H9 (cell line): ENCODE measurements at regions not wholly inside any gene's neighbourhood (a gene's known extent, or its start where the extent isn't known, plus 50 kb on each side); places are given as distances from the start of the nearest gene placed in this dataset.

Experiments used
- DNase-seq: peaks from one replicate; pipeline ENCODE4 v3.0.0-alpha.2; 2017
- H2AFZ ChIP-seq: one replicate; pipeline ENCODE4 v1.6.1; 2013; ENCODE audit warnings: mild to moderate bottlenecking, low read length, control low read depth, moderate library complexity
- H2AK5ac ChIP-seq: 2 replicates; pipeline ENCODE4 v1.6.1; 2013; ENCODE audit warnings: low read length, control low read depth, mixed read lengths; ENCODE audit not compliant: insufficient read length
- H2BK120ac ChIP-seq: one replicate; pipeline ENCODE4 v1.6.1; 2013; ENCODE audit warnings: low read depth, mild to moderate bottlenecking, low read length, control low read depth, inconsistent platforms; ENCODE audit not compliant: poor library complexity, severe bottlenecking
- H2BK12ac ChIP-seq: 2 replicates; pipeline ENCODE4 v1.6.1; 2013; ENCODE audit warnings: low read length, control low read depth, mixed read lengths, low read depth; ENCODE audit not compliant: insufficient read length
- H2BK15ac ChIP-seq: 2 replicates; pipeline ENCODE4 v1.6.1; 2013; ENCODE audit warnings: low read depth, low read length, control low read depth
- H2BK20ac ChIP-seq: one replicate; pipeline ENCODE4 v1.6.1; 2013; ENCODE audit warnings: low read depth, mild to moderate bottlenecking, low read length, control low read depth, inconsistent platforms; ENCODE audit not compliant: poor library complexity, severe bottlenecking
- H2BK5ac ChIP-seq: 2 replicates; pipeline ENCODE4 v1.6.1; 2013; ENCODE audit warnings: low read length, control low read depth, mixed read lengths; ENCODE audit not compliant: insufficient read length
- H3K14ac ChIP-seq: 2 replicates; pipeline ENCODE4 v1.6.1; 2013; ENCODE audit warnings: low read length, control low read depth; ENCODE audit not compliant: insufficient read depth
- H3K18ac ChIP-seq: 2 replicates; pipeline ENCODE4 v1.6.1; 2013; ENCODE audit warnings: low read depth, mild to moderate bottlenecking, mixed read lengths, low read length, control low read depth; ENCODE audit not compliant: insufficient read length
- H3K23ac ChIP-seq: 2 replicates; pipeline ENCODE4 v1.6.1; 2013; ENCODE audit warnings: low read length, control low read depth, mixed read lengths, low read depth; ENCODE audit not compliant: insufficient read length
- H3K23me2 ChIP-seq: 2 replicates; pipeline ENCODE4 v1.6.1; 2013; ENCODE audit warnings: low read depth, mild to moderate bottlenecking, mixed read lengths, low read length, control low read depth; ENCODE audit not compliant: insufficient read length, poor library complexity, severe bottlenecking
- H3K27ac ChIP-seq: 2 replicates; pipeline ENCODE4 v1.5.1; 2013; ENCODE audit warnings: low read length, control low read depth, mixed read lengths, low read depth; ENCODE audit not compliant: insufficient read length
- H3K27me3 ChIP-seq: 2 replicates; pipeline ENCODE4 v1.6.1; 2013; ENCODE audit warnings: low read length, control low read depth, inconsistent platforms; ENCODE audit not compliant: insufficient read depth
- H3K4ac ChIP-seq: 2 replicates; pipeline ENCODE4 v1.6.1; 2013; ENCODE audit warnings: low read depth, mild to moderate bottlenecking, control low read depth, inconsistent platforms, low read length, moderate library complexity
- H3K4me1 ChIP-seq: 2 replicates; pipeline ENCODE4 v1.6.1; 2013; ENCODE audit warnings: low read length, control low read depth, inconsistent platforms; ENCODE audit not compliant: insufficient read depth
- H3K4me2 ChIP-seq: 2 replicates; pipeline ENCODE4 v1.6.1; 2013; ENCODE audit warnings: low read length, control low read depth, mixed read lengths; ENCODE audit not compliant: insufficient read length, insufficient read depth
- H3K56ac ChIP-seq: 2 replicates; pipeline ENCODE4 v1.6.1; 2013; ENCODE audit warnings: low read depth, mild to moderate bottlenecking, mixed read lengths, low read length, control low read depth; ENCODE audit not compliant: insufficient read length
- H3K79me1 ChIP-seq: 2 replicates; pipeline ENCODE4 v1.6.1; 2013; ENCODE audit warnings: low read depth, mild to moderate bottlenecking, moderate library complexity, low read length, control low read depth, inconsistent platforms; ENCODE audit not compliant: insufficient read depth, poor library complexity, severe bottlenecking
- H3K79me2 ChIP-seq: 2 replicates; pipeline ENCODE4 v1.6.1; 2013; ENCODE audit warnings: low read length, control low read depth, inconsistent platforms; ENCODE audit not compliant: insufficient read depth
- H3K9ac ChIP-seq: 2 replicates; pipeline ENCODE4 v1.6.1; 2013; ENCODE audit warnings: low read length, control low read depth, mixed read lengths; ENCODE audit not compliant: insufficient read length; ENCODE audit errors: extremely low read depth
- H3K9me3 ChIP-seq: one replicate; pipeline ENCODE4 v1.6.1; 2013; ENCODE audit warnings: low read depth, low read length, inconsistent platforms; ENCODE audit not compliant: control insufficient read depth
- H3T11ph ChIP-seq: one replicate; pipeline ENCODE4 v1.6.1; 2013; ENCODE audit warnings: mild to moderate bottlenecking, low read length, control low read depth, inconsistent platforms
- H4K20me1 ChIP-seq: one replicate; pipeline ENCODE4 v1.6.1; 2013; ENCODE audit not compliant: control insufficient read depth, insufficient read length, insufficient read depth
- H4K5ac ChIP-seq: 2 replicates; pipeline ENCODE4 v1.6.1; 2013; ENCODE audit warnings: low read depth, mild to moderate bottlenecking, mixed read lengths, low read length, control low read depth; ENCODE audit not compliant: insufficient read length
- H4K8ac ChIP-seq: replicated peaks from 2 replicates; pipeline ENCODE4 v1.6.1; 2013; ENCODE audit warnings: low read length, control low read depth, mixed read lengths, low read depth; ENCODE audit not compliant: insufficient read length
- H4K91ac ChIP-seq: 2 replicates; pipeline ENCODE4 v1.6.1; 2013; ENCODE audit warnings: low read depth, mild to moderate bottlenecking, moderate library complexity, mixed read lengths, low read length, control low read depth; ENCODE audit not compliant: insufficient read length
- H3K27ac Mint-ChIP-seq, 3 experiments: 2 replicates in 2 of 3; 3 replicates in 1 of 3; pipeline ENCODE4 v1.8.0; 2020 to 2021; ENCODE audit warnings: mixed read lengths in 3 of 3, mild to moderate bottlenecking in 1 of 3, moderate library complexity in 1 of 3
- H3K27me3 Mint-ChIP-seq: 2 replicates; pipeline ENCODE4 v1.8.0; 2021; ENCODE audit warnings: low read depth, mild to moderate bottlenecking, moderate library complexity, mixed read lengths
- H3K36me3 Mint-ChIP-seq, 3 experiments: 2 replicates in 2 of 3; 3 replicates in 1 of 3; pipeline ENCODE4 v1.8.0; 2020 to 2021; ENCODE audit warnings: low read depth in 3 of 3, mixed read lengths in 3 of 3; ENCODE audit not compliant: insufficient read depth in 1 of 3
- H3K4me1 Mint-ChIP-seq, 2 experiments: 2 replicates each; pipeline ENCODE4 v1.8.0; 2020; ENCODE audit warnings: mixed read lengths in 2 of 2
- H3K4me3 Mint-ChIP-seq, 2 experiments: 2 replicates in 1 of 2; 3 replicates in 1 of 2; pipeline ENCODE4 v1.8.0; 2020 to 2021; ENCODE audit warnings: mild to moderate bottlenecking in 2 of 2, mixed read lengths in 2 of 2, moderate library complexity in 1 of 2
- H3K9me3 Mint-ChIP-seq, 2 experiments: 2 replicates in 1 of 2; 3 replicates in 1 of 2; pipeline ENCODE4 v1.8.0; 2020; ENCODE audit warnings: mild to moderate bottlenecking in 2 of 2, mixed read lengths in 2 of 2, moderate library complexity in 1 of 2
- CTCF ChIP-seq: fragments of 200-600 bp; sonication (generic); conservative IDR thresholded peaks from 3 replicates; pipeline ENCODE4 v1.8.0; 2021; ENCODE audit warnings: antibody characterized with exemption, mild to moderate bottlenecking
- WGBS: extraction: QIAGEN DNeasy Blood & Tissue Kit; methylation state at CpG from one replicate; pipeline ENCODE4 v1.1.7; 2013; ENCODE audit warnings: missing lambda C conversion rate, low lambda C conversion rate, mixed read lengths; ENCODE audit not compliant: insufficient read length; ENCODE audit errors: extremely low coverage; 5-methylcytosine and 5-hydroxymethylcytosine counted together

DNA sequence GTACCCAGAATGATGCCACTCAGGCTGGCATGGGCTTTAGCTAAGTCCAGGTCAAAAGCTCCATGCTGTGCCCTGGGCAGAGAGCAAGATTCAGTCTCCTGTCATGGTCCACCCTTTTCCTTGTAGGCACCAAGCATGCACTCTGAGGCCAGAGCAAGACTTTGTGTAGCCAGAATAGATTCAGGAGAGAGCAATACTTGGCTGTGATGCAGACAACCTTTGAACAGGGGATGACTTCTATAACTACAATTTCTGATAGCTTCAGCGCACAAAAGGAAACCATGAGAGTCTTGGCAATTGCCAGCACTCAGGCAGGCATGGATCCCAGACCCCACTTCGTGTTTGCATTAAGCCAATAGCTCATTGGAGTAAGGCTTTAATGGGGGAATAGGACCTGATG lies 510.6 kb downstream of the RAB28 start:
- H2BK5ac ChIP-seq: no peak overlapping the region
- DNase-seq: no peak
- no peak overlapping the region for H3K27ac ChIP-seq
- H4K8ac ChIP-seq: no peak overlapping the region
- H2BK15ac ChIP-seq: no peak overlapping the region
- H3T11ph ChIP-seq: no peak overlapping the region
- peak overlapping the region; percentile 42; the same call in 1 of the 2 replicates for H3K14ac ChIP-seq
- no peak overlapping the region for H2BK120ac ChIP-seq
- no peak overlapping the region for H4K5ac ChIP-seq
- no peak for TF ChIP-seq CTCF
- no peaks in the 10 kb centered on the region for H3K79me1 ChIP-seq
- WGBS: no CpG with 5 or more reads among the region's 2 CpGs
- H3K4me3 Mint-ChIP-seq: no peak overlapping the region
- H3K27me3 Mint-ChIP-seq: no peaks in the 10 kb centered on the region; the same call in 1 of the 2 replicates
- H3K9me3 ChIP-seq: no peaks in the 10 kb centered on the region
- no peaks in the 10 kb centered on the region for H3K4me1 ChIP-seq
- H2BK12ac ChIP-seq: no peak overlapping the region
- no peaks in the 10 kb centered on the region for H3K79me2 ChIP-seq
- no peaks in the 10 kb centered on the region for H3K4me1 Mint-ChIP-seq
- H3K56ac ChIP-seq: no peak overlapping the region
- no peaks in the 10 kb centered on the region for H3K23me2 ChIP-seq
- H3K4me2 ChIP-seq: no peak overlapping the region
- peaks cover 0 to 2% (median 0%) of the 10 kb centered on the region in 3 experiments; a peak in 1 of 7 replicates for H3K36me3 Mint-ChIP-seq
- no peak overlapping the region for H3K23ac ChIP-seq
- H4K20me1 ChIP-seq: no peaks in the 10 kb centered on the region
- no peak overlapping the region; a peak in 1 of 7 replicates for H3K27ac Mint-ChIP-seq
- H2AFZ ChIP-seq: no peak overlapping the region
- H3K27me3 ChIP-seq: no peaks in the 10 kb centered on the region
- H3K18ac ChIP-seq: no peak overlapping the region
- H3K4ac ChIP-seq: no peak overlapping the region
- H4K91ac ChIP-seq: no peak overlapping the region
- H2BK20ac ChIP-seq: no peak overlapping the region
- H3K9me3 Mint-ChIP-seq: peaks cover 0 to 3% of the 10 kb centered on the region in 2 experiments; a peak in 2 of 5 replicates
- no peak overlapping the region for H2AK5ac ChIP-seq
- H3K9ac ChIP-seq: no peak overlapping the region
